GM12873 (cell line): ENCODE measurements at regions not wholly inside any gene's neighbourhood (a gene's known extent, or its start where the extent isn't known, plus 50 kb on each side); places are given as distances from the start of the nearest gene placed in this dataset.

ENCODE experiments used
- CTCF ChIP-seq: IDR thresholded peaks from 2 replicates; pipeline ENCODE4 v1.5.1; 2012; ENCODE audit warnings: low read depth, mild to moderate bottlenecking, moderate library complexity, low read length, control low read depth; ENCODE audit not compliant: insufficient read depth; ENCODE audit errors: missing control alignments

GRCh38 chr3:13261104-13261830, 158.9 kb downstream of the NUP210 start:
- TF ChIP-seq CTCF, result no peak

GRCh38 chr3:13260259-13261103, 159.6 kb downstream of the NUP210 start:
- peak; percentile 32 for TF ChIP-seq CTCF

- no peak for TF ChIP-seq CTCF
Measured at GRCh38 chr3:13259831-13260230, 160.3 kb downstream of the NUP210 start.

GRCh38 chr3:13258986-13259514, 161.1 kb downstream of the NUP210 start:
- TF ChIP-seq CTCF, result no peak

- no peak for TF ChIP-seq CTCF
Measured at GRCh38 chr3:13258280-13258679, 161.8 kb downstream of the NUP210 start.

- TF ChIP-seq CTCF, result no peak
Measured at GRCh38 chr3:13257666-13258065, 162.5 kb downstream of the NUP210 start.

GRCh38 chr3:13256845-13257244, 163.3 kb downstream of the NUP210 start:
- no peak for TF ChIP-seq CTCF
